Parathyroid adenoma (tissue), 2 donors: ENCODE measurements at regions not wholly inside any gene's neighbourhood (a gene's known extent, or its start where the extent isn't known, plus 50 kb on each side); places are given as distances from the start of the nearest gene placed in this dataset.

Source experiments
- H2AFZ ChIP-seq: fragments of 300-600 bp; sonication (generic); one replicate; pipeline ENCODE4 v1.7.0; 2017; ENCODE audit warnings: antibody characterized with exemption, mild to moderate bottlenecking
- H3K27ac ChIP-seq: fragments of 300-600 bp; sonication (generic); one replicate; pipeline ENCODE4 v1.7.0; 2017
- H3K27me3 ChIP-seq: fragments of 300-600 bp; sonication (generic); one replicate; pipeline ENCODE4 v1.7.0; 2017; ENCODE audit warnings: low read length; ENCODE audit not compliant: control insufficient read depth, insufficient read depth
- H3K36me3 ChIP-seq: fragments of 300-600 bp; sonication (generic); one replicate; pipeline ENCODE4 v1.7.0; 2017; ENCODE audit warnings: low read length; ENCODE audit not compliant: control insufficient read depth, insufficient read depth
- H3K4me1 ChIP-seq: fragments of 300-600 bp; sonication (generic); one replicate; pipeline ENCODE4 v1.7.0; 2017; ENCODE audit warnings: control low read depth
- H3K4me2 ChIP-seq: fragments of 300-600 bp; sonication (generic); one replicate; pipeline ENCODE4 v1.7.0; 2017; ENCODE audit warnings: low read length
- H3K4me3 ChIP-seq: fragments of 300-600 bp; sonication (generic); one replicate; pipeline ENCODE4 v1.7.0; 2017; ENCODE audit warnings: low read depth, low read length
- H3K79me2 ChIP-seq: fragments of 300-600 bp; sonication (generic); one replicate; pipeline ENCODE4 v1.7.0; 2017; ENCODE audit warnings: control low read depth
- H3K9ac ChIP-seq: fragments of 300-600 bp; sonication (generic); one replicate; pipeline ENCODE4 v1.7.0; 2017; ENCODE audit warnings: mild to moderate bottlenecking
- H3K9me3 ChIP-seq: fragments of 300-600 bp; sonication (generic); one replicate; pipeline ENCODE4 v1.7.0; 2017; ENCODE audit warnings: low read length; ENCODE audit not compliant: control insufficient read depth
- CTCF ChIP-seq: fragments of 300-600 bp; sonication (generic); IDR thresholded peaks from one replicate; pipeline ENCODE4 v1.7.0; 2017; ENCODE audit warnings: antibody characterized with exemption, mild to moderate bottlenecking
- donor health status: primary hyperparathyroidism.

- peaks cover 32% of the 10 kb centered on the region for H3K79me2 ChIP-seq
- no peak overlapping the region for H2AFZ ChIP-seq
- peaks cover 7% of the 10 kb centered on the region for H3K4me1 ChIP-seq
- H3K4me3 ChIP-seq, result no peak overlapping the region
- H3K27me3 ChIP-seq, result no peaks in the 10 kb centered on the region
- no peak overlapping the region for H3K27ac ChIP-seq
- H3K9ac ChIP-seq, result no peak overlapping the region
- no peak for TF ChIP-seq CTCF
- H3K4me2 ChIP-seq, result no peak overlapping the region
- H3K9me3 ChIP-seq, result no peaks in the 10 kb centered on the region
- no peaks in the 10 kb centered on the region for H3K36me3 ChIP-seq
These were observed 198.8 kb downstream of the HIPK3 start for GRCh38 chr11:33455867-33456463.

- H3K36me3 ChIP-seq, result no peaks in the 10 kb centered on the region
- peaks cover 34% of the 10 kb centered on the region for H3K79me2 ChIP-seq
- H3K27me3 ChIP-seq, result no peaks in the 10 kb centered on the region
- H3K4me3 ChIP-seq, result no peak overlapping the region
- no peak overlapping the region for H3K27ac ChIP-seq
- peaks cover 10% of the 10 kb centered on the region for H3K4me1 ChIP-seq
- no peak overlapping the region for H2AFZ ChIP-seq
- no peak for TF ChIP-seq CTCF
- no peak overlapping the region for H3K4me2 ChIP-seq
- no peaks in the 10 kb centered on the region for H3K9me3 ChIP-seq
- no peak overlapping the region for H3K9ac ChIP-seq
These were observed 197.1 kb downstream of the HIPK3 start for GRCh38 chr11:33454264-33454663.

- no peaks in the 10 kb centered on the region for H3K36me3 ChIP-seq
- no peak overlapping the region for H3K27ac ChIP-seq
- no peak overlapping the region for H3K4me3 ChIP-seq
- H3K4me2 ChIP-seq, result no peak overlapping the region
- H2AFZ ChIP-seq, result no peak overlapping the region
- TF ChIP-seq CTCF, result no peak
- peaks cover 28% of the 10 kb centered on the region for H3K79me2 ChIP-seq
- H3K27me3 ChIP-seq, result no peaks in the 10 kb centered on the region
- peaks cover 13% of the 10 kb centered on the region for H3K4me1 ChIP-seq
- H3K9me3 ChIP-seq, result no peaks in the 10 kb centered on the region
- no peak overlapping the region for H3K9ac ChIP-seq
These were observed 195.8 kb downstream of the HIPK3 start for GRCh38 chr11:33452836-33453624.

- peaks cover 17% of the 10 kb centered on the region for H3K4me1 ChIP-seq
These were observed 194.2 kb downstream of the HIPK3 start for GRCh38 chr11:33451364-33451763.

More at GRCh38 chr11:33451364-33451763, 194.2 kb downstream of the HIPK3 start:
- Histone ChIP-seq H3K9me3 (no peaks in the 10 kb centered on the region), H3K4me3 (no peak overlapping the region), H3K27me3 (no peaks in the 10 kb centered on the region), H3K4me2 (no peak overlapping the region), H3K9ac (no peak overlapping the region), H2AFZ (no peak overlapping the region), H3K27ac (no peak overlapping the region), H3K79me2 (peaks cover 24% of the 10 kb centered on the region), H3K36me3 (no peaks in the 10 kb centered on the region)
- no peak for TF ChIP-seq CTCF
